ENCODE measurements at regions not wholly inside any gene's neighbourhood (a gene's known extent, or its start where the extent isn't known, plus 50 kb on each side); places are given as distances from the start of the nearest gene placed in this dataset.

GRCh38 chr4:104818579-104818978 is 323.9 kb upstream of the CXXC4 start:
- Histone ChIP-seq H3K27ac (no peak overlapping the region), H3K9me3 (no peaks in the 10 kb centered on the region), H3K4me3 (no peak overlapping the region), H3K4me1 (no peaks in the 10 kb centered on the region), H3K27me3 (no peaks in the 10 kb centered on the region), H3K36me3 (replicated peaks in 1 of 2; ENCODE audit: insufficient read depth in 1 of 2, low read depth in 2 of 2) (no peaks in the 10 kb centered on the region)
- intact Hi-C loops (cut with DNase I), result no loop called here
- ATAC-seq, result no peak
- DNase-seq, result no peak
- TF ChIP-seq POLR2A (IDR thresholded peaks at IDR 0.05) (no peak), CTCF (IDR thresholded peaks at IDR 0.05) (no peak)
- WGBS, 2 donors, result 66 to 69% methylated on average over 4 of the region's 4 CpGs

- no peaks in the 10 kb centered on the region for H3K9me3 ChIP-seq
- WGBS, 2 donors, result 23 to 29% methylated on average over 2 of the region's 2 CpGs
- intact Hi-C loops (cut with DNase I), result no loop called here
- H3K4me1 ChIP-seq, result no peaks in the 10 kb centered on the region
- H3K4me3 ChIP-seq, result no peak overlapping the region
- no peak for TF ChIP-seq CTCF (IDR thresholded peaks at IDR 0.05)
- DNase-seq, result no peak
- no peaks in the 10 kb centered on the region for H3K27me3 ChIP-seq
- no peaks in the 10 kb centered on the region for H3K36me3 ChIP-seq (replicated peaks in 1 of 2; ENCODE audit: insufficient read depth in 1 of 2, low read depth in 2 of 2)
- no peak overlapping the region for H3K27ac ChIP-seq
- peak; percentile 53 for ATAC-seq
These were observed 320.5 kb upstream of the TET2 start for GRCh38 chr4:104826171-104826570.

- DNase-seq, result no peak
- intact Hi-C loops (cut with DNase I), result no loop called here
- H3K27ac ChIP-seq, result no peak overlapping the region
- no peaks in the 10 kb centered on the region for H3K9me3 ChIP-seq
- H3K4me3 ChIP-seq, result no peak overlapping the region
- ATAC-seq, result no peak
- no peaks in the 10 kb centered on the region for H3K27me3 ChIP-seq
- no peaks in the 10 kb centered on the region for H3K36me3 ChIP-seq (replicated peaks in 1 of 2; ENCODE audit: insufficient read depth in 1 of 2, low read depth in 2 of 2)
- H3K4me1 ChIP-seq, result no peaks in the 10 kb centered on the region
- no peak for TF ChIP-seq CTCF (IDR thresholded peaks at IDR 0.05)
- no peak for TF ChIP-seq POLR2A (IDR thresholded peaks at IDR 0.05)
These were observed 316.9 kb upstream of the TET2 start for GRCh38 chr4:104829761-104830160.

GRCh38 chr4:104848597-104849225 is 298.0 kb upstream of the TET2 start:
- DNase-seq (no peak), ATAC-seq (no peak)
- no peak overlapping the region for H3K4me3 ChIP-seq
- no peaks in the 10 kb centered on the region for H3K27me3 ChIP-seq
- no peaks in the 10 kb centered on the region for H3K36me3 ChIP-seq (replicated peaks in 1 of 2; ENCODE audit: insufficient read depth in 1 of 2, low read depth in 2 of 2)
- H3K4me1 ChIP-seq, result no peaks in the 10 kb centered on the region
- TF ChIP-seq CTCF (IDR thresholded peaks at IDR 0.05) (no peak), POLR2A (IDR thresholded peaks at IDR 0.05) (no peak)
- H3K27ac ChIP-seq, result no peak overlapping the region
- no peaks in the 10 kb centered on the region for H3K9me3 ChIP-seq
- WGBS, 2 donors, result 76 to 79% methylated on average over 3 of the region's 3 CpGs
- intact Hi-C loops (cut with DNase I), result no loop called here

- TF ChIP-seq POLR2A (IDR thresholded peaks at IDR 0.05) (no peak), CTCF (IDR thresholded peaks at IDR 0.05) (no peak)
- no peaks in the 10 kb centered on the region for H3K27me3 ChIP-seq
- DNase-seq, result no peak
- no peak overlapping the region for H3K4me3 ChIP-seq
- no peak overlapping the region for H3K27ac ChIP-seq
- H3K9me3 ChIP-seq, result no peaks in the 10 kb centered on the region
- WGBS, 2 donors, result 46 to 54% methylated on average over 10 of the region's 10 CpGs
- no peaks in the 10 kb centered on the region for H3K4me1 ChIP-seq
- no peaks in the 10 kb centered on the region for H3K36me3 ChIP-seq (replicated peaks in 1 of 2; ENCODE audit: insufficient read depth in 1 of 2, low read depth in 2 of 2)
- ATAC-seq, result no peak
- intact Hi-C loops (cut with DNase I), result no loop called here
These were observed 287.0 kb upstream of the TET2 start for GRCh38 chr4:104859601-104860237.
